22Rv1 (cell line): ENCODE measurements at regions not wholly inside any gene's neighbourhood (a gene's known extent, or its start where the extent isn't known, plus 50 kb on each side); places are given as distances from the start of the nearest gene placed in this dataset.

Source experiments
- H3K27ac ChIP-seq: fragments of 450-650 bp; 2 replicates; pipeline ENCODE4 v1.5.1; 2017
- ZFX ChIP-seq: fragments of 450-650 bp; IDR thresholded peaks from 2 replicates; pipeline ENCODE4 v1.6.1; 2017; ENCODE audit warnings: antibody characterized with exemption, borderline replicate concordance
- TF ChIP-seq, protein P1 (sequence below): fragments of 450-650 bp; IDR thresholded peaks from 2 replicates; pipeline ENCODE4 v1.5.1; 2017; ENCODE audit warnings: mild to moderate bottlenecking

DNA sequence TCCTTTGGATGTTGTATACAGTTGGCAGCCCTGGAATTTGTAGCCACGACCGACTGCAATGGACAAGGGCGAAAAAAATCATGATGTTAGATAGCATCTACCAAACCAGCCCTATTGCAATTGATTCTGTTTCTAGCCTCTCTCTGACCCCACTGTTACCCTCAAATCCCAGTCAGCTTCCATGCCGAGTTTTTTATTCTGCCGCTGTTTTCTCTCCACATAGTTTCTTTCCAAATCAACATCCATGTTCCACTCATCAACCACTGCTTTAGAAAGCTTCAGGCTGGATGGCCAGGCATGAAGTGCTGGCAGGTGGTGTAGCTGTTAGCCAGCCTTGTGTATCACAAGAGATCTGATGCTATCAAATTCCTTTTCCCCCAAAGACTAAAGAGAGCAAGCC, 272.8 kb downstream of the FIGN start:
- TF ChIP-seq ZFX, result no peak
- TF ChIP-seq, protein P1, sequence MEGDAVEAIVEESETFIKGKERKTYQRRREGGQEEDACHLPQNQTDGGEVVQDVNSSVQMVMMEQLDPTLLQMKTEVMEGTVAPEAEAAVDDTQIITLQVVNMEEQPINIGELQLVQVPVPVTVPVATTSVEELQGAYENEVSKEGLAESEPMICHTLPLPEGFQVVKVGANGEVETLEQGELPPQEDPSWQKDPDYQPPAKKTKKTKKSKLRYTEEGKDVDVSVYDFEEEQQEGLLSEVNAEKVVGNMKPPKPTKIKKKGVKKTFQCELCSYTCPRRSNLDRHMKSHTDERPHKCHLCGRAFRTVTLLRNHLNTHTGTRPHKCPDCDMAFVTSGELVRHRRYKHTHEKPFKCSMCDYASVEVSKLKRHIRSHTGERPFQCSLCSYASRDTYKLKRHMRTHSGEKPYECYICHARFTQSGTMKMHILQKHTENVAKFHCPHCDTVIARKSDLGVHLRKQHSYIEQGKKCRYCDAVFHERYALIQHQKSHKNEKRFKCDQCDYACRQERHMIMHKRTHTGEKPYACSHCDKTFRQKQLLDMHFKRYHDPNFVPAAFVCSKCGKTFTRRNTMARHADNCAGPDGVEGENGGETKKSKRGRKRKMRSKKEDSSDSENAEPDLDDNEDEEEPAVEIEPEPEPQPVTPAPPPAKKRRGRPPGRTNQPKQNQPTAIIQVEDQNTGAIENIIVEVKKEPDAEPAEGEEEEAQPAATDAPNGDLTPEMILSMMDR, result no peak

DNA sequence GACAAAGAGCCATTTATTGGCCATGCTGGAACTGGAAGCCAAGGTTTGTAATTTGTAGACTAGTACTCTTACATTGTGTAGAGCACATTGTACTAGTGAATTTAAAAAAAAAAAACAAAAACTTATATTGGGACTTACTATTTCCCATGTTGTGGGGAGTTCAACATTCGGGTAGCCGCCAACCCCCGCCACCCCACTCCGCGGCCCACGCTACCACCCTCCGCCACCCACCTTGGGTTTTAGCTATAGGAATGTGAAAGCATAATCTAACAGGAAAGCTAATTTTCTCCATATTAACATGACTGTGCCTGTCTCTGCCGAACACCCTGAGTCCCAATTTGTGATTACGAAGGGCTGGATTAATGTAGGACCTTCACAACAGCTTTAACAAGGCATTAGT, 275.8 kb downstream of the FIGN start:
- TF ChIP-seq ZFX, result no peak
- TF ChIP-seq, protein P1, result no peak
- no peak overlapping the region for H3K27ac ChIP-seq

More for the DNA sequence above, 272.8 kb downstream of the FIGN start:
- H3K27ac ChIP-seq, result no peak overlapping the region

GRCh38 chr2:163456953-163457743, 278.7 kb downstream of the FIGN start:
- H3K27ac ChIP-seq, result no peak overlapping the region
- TF ChIP-seq ZFX, result no peak
- TF ChIP-seq, protein P1, result no peak

DNA sequence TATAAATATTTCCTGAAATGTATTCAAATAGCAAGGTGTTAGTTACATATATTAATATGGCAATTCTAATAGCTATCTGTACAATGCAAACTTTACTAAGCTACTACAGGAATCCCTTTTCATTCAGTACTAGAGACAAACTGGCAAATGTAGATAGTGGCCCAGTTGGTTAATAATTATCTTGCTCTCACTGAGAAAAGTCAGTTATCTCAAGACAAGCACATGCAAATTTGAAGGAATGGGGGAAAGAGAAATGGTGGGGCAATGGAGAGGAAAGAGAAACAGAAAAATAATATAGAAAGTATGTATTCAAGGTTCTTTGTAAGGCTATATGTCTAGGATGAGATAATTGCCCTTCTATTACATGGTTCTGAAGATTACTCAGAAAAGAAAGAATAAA, 280.0 kb downstream of the FIGN start:
- TF ChIP-seq, protein P1, result no peak
- TF ChIP-seq ZFX, result no peak
- H3K27ac ChIP-seq, result no peak overlapping the region

DNA sequence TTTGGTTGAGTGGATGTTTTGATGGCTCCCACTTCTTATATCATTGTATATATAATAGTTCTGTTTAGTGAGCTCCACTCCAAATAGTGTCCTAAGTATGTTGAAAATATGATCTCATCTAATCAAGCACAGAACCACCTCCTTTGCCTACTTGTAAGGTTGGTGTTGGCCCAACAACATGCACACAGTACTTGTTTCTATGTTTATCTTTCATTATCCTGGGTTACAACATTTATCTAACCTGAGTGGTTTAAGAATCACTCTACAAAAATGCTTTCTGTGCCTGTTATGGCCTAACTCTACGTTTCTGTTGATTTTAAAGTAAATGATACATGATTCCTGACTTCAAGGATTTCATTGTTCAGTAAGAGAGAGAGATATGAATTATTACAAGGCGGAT, 281.9 kb downstream of the FIGN start:
- H3K27ac ChIP-seq, result no peak overlapping the region
- TF ChIP-seq, protein P1, result no peak
- no peak for TF ChIP-seq ZFX

DNA sequence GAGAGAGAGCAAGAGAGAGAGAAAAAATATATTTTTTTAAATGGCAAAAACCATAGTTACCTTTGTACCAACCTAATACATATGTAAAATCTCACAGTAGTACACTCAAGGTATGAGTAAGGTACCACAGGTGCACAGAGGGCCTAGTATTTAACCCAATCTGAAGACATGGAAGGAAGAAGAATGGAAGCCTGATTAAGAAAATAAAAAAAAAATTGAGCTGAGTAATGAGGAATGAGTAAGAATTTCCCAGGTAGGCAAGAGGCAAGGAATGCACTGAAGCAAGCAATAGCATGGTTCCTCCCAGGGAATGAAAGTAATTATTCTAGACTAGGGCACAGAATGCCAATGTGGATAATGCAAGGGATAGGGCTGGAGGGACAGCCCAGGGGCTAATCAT, 294.2 kb downstream of the FIGN start:
- no peak overlapping the region for H3K27ac ChIP-seq
- TF ChIP-seq ZFX, result no peak
- TF ChIP-seq, protein P1, result no peak

GRCh38 chr2:163436963-163437362, 298.8 kb downstream of the FIGN start:
- TF ChIP-seq, protein P1, result no peak
- TF ChIP-seq ZFX, result no peak
- no peak overlapping the region for H3K27ac ChIP-seq
